HS-5 (cell line): ENCODE measurements at regions not wholly inside any gene's neighbourhood (a gene's known extent, or its start where the extent isn't known, plus 50 kb on each side); places are given as distances from the start of the nearest gene placed in this dataset.
"Not testable (repeated sequence)": the region's sequence is repeated elsewhere in the genome, so short reads cannot be mapped to it uniquely, and the experiment has no call there.

Experiments used
- DNase-seq: peaks from one replicate; pipeline ENCODE4 v3.0.0-alpha.2; 2012; ENCODE audit warnings: low read depth

DNA sequence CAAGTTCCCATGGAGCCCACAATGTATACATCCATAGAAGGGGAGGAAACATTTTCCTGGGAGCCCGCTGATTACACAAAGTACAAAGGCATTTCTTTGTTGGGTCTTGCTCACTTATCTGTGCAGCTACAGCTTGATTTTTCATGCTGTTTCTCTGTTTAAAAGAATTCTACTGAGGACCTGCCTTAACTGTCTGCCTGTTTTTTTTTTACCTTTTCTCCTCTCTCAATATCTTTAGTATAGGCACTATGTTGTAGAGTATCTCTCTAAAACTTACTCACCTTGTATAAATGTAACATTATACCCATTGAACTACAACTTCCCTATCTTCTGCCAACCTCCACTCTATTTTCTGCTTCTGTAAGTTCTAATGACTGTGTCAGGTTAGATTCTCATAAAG, 494.6 kb upstream of the EPHA5 start:
- DNase-seq = no peak

DNA sequence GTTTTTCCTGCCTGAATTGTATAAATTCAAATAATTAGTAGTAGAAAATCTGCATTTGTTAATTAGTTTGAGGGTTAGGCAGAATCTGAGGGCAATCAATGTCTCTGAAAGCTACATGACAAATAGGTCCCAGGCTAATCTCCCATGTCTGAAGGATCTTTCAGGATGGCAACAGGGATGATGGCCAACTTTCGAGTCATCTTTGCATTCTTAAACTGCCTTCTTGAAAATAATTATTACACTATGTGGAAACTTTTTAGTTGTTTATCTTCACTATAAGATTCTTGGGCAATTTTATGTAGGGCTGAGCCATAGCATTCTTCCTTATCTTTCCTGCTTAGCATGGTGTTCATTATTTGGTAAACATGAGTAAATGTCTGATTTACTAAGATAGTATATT, 490.3 kb upstream of the EPHA5 start:
- DNase-seq = peak; percentile 16

DNA sequence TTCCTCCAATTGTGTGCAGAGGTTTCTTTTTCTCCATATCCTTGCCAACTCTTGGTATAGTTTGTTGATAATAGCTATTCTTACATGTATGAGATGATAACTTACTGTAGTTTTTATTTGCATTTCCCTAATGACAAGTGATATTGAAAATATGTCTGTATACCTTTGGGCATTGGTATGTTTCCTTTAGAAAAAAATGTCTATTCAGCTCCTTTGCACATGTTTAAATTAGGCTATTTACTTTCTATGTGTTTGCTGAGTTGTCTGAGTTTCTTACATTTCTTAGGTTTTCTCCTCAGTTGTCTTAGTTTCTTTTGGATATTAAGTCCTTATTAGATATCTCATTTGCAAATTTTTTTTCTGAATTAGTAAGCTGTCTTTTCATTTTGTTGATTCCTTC, 487.3 kb upstream of the EPHA5 start:
- no peak for DNase-seq

DNA sequence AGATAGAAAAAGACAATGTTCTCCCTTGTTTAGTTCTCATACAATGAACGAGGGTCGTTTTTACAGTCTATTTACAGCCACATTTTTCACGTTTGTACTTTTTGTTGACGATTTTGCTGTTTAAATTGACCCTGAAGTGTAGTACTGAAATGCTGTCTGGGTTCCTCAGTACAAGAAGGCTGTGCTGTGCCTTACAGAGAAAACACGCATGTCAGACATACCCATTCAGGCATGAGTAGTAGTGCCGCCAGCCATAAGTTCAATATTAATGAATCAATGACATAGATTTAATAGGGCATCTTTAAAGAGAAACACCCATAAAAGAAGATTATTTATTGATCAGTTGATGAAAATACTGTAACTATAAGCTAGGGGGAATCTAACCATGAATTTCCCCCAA, 459.8 kb upstream of the EPHA5 start:
- DNase-seq = no peak

DNA sequence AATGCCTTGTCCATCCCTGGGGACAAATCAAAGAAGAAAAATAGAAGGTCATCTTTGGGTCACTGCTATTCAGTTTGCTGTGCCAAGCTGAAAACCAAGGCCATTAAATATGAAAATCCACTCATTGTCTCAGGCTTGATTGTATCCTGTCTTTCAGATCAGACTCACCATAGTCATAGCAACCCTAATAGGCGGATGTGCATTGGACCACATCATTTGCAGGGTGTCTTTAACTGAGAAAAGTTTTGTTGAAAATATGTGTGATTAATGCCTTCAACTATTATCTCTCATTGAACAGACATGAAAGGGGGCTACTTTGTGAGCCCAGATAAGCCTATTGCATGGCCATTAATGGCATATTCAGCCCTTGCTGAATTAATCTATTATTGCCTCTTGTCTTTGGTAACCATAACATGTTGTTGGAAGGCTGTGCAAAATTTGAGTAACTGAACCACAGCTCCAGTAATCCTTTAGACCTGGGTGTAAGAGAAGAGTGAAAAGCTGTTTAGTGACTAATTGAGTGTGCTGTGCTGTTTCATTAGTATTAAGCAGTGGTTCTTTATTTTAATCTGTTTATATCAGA, 453.6 kb upstream of the EPHA5 start:
- DNase-seq = no peak

DNA sequence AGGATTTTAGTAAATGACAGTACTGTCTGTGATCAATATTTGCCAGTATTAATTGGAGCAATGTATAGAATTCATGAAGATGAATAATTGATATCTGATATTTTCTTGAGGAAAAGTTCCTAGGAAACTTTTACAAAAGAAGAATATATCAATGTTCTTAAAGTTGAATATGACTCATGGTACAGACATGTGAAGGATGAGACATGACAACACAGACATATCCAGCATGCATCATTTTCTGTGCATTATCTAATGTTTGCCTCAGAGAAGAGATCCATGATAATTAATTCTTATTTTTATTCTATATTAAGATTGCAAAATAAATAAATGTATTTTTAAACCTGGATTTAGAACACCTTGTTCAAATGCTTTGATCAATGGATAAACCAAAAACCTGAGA, 452.9 kb upstream of the EPHA5 start:
- peak; percentile 19 for DNase-seq

DNA sequence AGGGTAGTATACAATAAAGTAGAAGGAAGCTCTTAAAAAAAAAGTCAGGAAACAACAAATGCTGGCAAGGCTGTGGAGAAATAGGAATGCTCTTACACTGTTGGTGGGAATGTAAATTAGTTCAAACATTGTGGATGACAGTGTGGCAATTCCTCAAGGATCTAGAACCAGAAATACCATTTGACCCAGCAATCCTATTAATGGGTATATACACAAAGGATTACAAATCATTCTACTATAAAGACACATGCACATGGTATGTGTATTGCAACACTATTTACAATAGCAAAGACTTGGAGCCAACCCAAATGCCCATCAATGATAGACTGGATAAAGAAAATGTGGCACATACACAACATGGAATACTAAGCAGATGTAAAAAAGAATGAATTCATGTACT, 444.9 kb upstream of the EPHA5 start:
- DNase-seq = not testable (repeated sequence)

DNA sequence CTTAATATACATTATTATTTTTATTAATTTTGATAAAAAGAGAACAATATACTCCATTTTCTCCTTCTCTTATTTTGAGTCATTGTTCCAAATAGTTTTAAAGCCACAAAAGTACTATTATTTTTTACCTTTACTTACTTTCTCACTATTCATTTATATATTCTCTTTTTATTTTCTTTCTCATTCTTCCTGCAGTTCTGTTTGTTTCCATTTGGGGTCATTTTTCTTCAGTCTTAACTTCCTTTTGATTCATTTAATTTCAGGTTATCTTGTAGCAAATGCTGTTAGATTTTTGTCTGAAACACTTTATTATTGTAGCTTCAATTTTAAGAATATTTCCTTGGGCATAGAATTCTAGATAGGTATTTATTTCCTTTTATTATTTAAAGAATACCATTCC, 438.6 kb upstream of the EPHA5 start:
- no peak for DNase-seq

DNA sequence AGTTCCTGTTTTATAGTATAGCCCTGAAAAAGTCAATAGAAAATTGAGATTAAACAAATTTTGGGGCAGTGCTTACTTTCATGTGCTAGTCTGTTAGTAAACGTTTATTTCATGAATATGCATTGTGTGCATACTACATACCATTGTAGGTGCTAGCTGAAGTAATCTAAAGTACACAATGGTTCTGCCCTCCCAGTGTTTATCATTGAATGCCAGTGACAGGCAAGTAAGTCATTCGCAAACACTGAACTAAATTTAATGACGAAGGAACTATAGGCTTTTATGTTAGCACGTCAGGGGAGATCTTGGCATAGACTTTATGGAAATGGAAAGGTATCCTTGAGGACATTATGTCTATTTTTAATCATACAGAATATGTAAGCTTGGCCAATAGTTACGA, 426.9 kb upstream of the EPHA5 start:
- DNase-seq = no peak

DNA sequence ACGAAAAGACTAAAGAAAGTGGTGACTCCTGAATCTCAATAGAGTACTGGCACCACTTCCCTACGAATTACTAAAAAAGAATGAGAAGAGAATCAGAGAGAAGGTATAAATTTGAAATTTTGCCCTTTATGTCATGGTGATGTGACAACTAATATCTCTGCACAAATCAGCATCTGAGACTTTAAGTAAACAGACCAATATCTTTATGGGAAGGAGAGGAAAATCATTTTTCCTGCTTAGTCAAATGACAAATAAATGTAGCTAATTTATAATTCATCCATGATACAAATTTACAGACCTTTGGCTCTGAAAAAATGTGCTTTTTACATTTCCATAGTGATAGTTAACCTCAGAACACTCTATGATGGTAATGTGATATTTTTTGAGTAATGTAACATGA, 424.8 kb upstream of the EPHA5 start:
- DNase-seq = no peak

DNA sequence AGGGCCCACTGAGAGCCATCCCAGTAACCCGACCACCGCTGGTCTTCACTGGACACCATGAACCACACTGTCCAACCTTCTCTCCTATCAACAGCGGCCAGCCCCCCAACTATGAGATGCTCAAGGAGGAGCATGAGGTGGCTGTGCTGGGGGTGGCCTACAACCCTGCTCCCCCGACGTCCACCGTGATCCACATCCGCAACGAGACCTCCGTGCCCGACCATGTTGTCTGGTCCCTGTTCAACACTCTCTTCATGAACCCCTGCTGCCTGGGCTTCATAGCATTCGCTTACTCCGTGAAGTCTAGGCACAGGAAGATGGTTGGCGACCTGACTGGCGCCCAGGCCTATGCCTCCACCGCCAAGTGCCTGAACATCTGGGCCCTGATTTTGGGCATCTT, 423.8 kb upstream of the EPHA5 start:
- no peak for DNase-seq

DNA sequence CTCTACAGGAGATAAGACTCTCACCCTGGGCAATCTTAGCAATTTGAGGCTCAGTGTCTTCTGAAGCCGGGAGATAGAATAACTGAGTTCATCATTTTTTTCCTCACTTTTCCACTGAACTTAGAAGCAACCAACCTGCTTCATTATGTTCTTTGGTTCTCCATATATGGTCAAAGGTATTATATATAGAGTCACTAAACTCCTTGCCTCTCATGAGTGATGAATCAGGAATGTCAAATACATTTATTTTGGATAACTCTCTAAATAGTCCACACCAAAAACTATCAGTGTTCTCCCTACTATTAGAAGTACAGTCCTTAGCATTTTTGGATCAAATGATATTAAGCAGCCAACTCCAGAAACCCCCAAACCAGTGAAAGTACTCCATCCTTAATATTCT, 421.5 kb upstream of the EPHA5 start:
- DNase-seq = no peak

DNA sequence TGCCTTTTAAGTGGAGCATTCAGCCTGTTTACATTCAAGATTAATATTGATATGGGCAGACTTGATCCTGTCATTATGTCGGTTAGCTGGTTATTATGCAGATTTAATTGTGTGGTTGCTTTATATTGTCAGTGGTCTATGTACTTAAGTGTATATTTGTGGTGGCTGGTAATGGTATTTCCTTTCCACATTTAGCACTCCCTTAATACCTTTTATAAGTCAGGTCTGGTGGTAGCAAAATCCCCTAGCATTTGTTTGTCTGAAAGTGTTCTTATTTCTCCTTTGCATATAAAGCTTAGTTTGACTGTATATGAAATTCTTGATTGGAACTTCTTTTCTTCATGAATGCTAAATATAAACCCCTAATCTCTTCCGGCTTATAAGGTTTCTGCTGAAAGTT, 403.7 kb upstream of the EPHA5 start:
- no peak for DNase-seq

DNA sequence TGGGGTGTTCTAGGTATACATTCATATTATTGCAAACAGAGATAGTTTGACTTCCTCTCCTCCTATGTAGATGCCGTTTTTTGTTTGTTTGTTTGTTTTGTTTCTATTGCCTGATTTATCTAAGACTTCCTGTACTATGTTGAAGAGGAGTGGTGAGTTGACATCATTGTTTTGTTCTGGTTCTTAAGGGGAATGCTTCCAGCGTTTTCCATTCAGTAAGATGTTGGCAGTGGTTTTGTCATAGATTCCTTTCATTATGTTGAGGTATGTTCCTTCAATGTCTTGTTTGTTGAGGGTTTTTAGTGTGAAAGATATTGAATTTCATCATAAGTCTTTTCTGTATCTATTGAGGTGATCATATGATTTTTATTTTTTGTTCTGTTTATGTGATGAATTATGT, 401.6 kb upstream of the EPHA5 start:
- DNase-seq = no peak

DNA sequence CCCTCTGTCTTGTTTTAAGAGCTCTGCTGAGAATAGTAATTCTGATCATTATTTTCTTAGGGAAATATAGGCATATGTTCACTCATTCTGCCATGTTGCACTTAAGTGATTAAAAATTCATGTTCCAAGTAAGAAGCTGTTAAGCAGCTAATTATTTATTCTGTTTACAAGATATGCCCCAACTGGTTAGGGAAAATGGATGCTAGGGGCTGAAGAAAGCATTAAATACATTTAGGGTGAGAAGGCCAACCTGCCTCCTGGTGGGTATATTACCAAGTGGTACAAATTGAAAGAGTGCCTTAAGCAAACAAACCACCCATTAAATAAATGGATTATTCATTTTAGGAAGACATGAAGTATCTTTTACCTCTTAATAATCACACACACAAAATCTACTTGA, 392.6 kb upstream of the EPHA5 start:
- DNase-seq = no peak

DNA sequence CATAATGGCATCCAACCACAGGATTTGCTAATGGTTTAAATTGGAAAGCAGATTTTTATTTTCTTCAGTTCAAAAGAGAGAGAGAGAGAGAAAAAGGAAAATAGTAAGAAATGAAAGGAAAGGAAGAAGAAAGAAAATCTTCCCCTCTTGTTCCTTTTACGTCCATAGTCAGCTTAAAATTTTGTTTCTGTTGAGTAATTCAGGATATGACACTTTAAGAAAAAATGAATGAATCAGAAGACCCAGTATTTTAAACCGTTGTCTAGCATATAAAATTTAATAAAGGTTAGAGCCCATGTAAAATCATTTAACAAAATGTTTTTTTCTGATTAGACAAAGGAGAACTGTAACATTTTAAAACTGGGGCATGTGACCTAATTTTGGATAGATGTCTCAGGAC, 391.8 kb upstream of the EPHA5 start:
- DNase-seq = peak; percentile 32

DNA sequence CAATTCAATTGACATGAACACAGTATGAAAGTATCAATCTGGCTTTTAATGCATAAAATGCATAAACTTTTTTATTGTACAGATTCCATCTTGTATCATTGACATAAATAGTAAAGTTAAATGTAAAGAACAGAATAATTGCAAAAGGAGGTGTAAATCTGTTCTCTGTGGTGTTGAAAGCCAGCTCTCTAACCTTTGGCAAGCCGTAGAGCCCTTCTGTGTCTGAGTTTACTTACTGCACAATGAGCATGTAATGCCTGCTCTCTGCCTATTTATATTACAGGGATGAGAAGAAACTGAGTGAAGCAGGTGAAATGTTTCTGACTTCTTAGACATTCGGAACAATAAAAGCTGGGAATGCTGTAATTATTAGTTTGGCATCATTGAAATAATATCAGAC, 389.3 kb upstream of the EPHA5 start:
- no peak for DNase-seq

DNA sequence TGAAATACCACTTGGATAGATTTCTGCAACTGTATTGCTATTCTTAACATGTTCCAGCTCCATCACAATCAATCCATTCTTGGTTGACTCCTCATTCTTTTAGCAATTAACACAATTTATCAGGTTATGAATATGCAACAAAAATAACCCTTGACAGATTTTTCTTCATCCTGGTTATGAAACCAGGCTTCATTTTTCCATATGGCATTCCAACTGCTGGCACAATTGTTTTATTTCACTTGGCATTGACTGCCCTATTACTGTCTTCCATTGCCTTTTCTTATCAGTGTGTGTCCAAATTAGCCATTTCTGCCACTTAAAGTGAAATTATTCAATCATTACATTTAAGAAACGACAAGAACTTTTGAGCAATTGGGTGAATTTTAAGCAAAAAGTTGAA, 388.8 kb upstream of the EPHA5 start:
- no peak for DNase-seq

DNA sequence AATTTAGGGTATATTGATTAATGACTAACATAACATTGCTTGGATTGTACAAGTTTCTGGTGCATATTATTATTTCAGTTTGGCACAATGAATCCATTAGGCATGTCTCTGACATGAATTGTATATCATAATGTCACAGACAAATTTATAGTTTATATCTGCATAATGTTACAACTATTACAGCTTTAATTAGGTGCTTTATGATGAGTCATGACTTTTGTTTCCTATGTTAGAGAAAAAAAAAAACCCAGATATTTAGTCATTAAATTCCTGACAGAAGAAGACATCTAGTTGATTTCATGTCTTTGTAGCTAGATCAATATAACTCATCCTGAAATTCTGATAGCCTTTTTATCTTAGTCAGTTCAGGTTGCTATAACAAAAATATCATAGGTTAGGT, 385.7 kb upstream of the EPHA5 start:
- DNase-seq = no peak

DNA sequence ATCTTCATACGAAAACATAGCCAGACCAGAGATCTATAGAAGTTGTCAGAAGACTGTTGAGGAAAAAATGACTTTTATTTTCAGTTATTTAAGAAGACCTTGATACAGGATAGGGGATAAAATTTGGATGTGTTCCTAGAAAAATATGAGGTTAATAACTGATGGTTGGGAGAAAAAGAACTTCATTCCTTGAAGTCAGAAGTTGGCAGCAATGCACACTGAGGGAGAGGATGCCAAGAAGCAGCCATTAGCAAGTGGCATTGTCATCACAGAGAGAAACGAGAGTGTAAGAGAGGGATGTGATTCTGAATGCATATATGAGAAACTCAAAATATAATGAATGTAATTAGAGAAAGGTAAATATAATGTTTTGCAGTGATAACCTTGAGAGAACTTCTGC, 382.1 kb upstream of the EPHA5 start:
- no peak for DNase-seq

DNA sequence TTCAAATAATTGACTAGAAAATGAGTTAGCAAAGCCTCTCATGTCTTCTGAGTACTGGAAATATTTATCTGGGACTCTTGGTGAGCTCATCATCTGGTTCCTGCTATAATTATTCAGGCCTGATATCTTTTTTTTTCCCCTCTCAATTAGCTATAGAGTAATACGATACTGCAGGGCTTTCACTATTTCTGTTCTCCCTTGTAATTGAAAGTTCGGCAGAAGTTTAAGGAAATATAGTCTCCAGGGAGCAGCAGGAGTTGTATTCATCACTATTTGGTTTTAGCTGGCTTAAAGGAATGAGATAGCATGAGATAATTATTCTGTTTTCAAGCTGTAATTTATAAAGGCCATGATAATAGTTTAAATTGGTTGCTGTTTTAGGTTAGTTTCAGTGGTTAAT, 378.6 kb upstream of the EPHA5 start:
- no peak for DNase-seq

DNA sequence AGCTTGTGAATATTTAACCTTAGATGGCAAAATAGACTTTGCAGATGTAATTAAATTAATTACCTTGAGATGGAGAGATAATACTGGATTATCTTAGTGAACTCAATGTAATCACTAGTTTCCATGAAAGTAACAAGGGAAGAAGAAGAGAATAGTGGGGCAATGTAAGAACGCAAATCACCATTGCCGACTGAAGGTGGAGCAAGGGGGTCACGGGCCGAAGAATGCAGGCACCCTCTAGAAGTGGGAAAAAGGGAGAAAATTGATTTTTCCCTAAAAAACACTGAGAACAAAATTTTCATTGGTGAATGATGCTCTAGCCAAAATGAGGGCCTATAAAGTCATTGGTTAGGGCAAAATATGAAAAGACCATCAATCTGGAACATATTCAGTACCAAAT, 375.6 kb upstream of the EPHA5 start:
- DNase-seq = no peak

DNA sequence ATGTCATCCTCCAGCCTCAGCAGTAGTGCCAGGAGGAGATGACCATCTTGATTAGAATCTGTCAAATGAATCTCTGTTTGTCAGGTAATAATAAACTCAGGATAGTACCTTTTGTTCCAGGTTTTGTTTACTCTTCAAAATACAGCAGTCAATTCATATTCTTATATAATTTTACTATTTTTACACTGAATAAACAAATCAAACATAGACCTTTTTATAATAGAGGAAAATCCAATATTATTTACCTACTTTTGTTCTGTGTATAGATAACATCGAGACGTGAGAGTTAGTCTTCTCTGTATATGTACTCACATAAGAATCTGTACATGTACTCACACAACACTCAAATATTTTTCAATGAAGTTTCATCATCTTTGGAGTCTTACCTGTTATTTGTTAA, 365.4 kb upstream of the EPHA5 start:
- no peak for DNase-seq

DNA sequence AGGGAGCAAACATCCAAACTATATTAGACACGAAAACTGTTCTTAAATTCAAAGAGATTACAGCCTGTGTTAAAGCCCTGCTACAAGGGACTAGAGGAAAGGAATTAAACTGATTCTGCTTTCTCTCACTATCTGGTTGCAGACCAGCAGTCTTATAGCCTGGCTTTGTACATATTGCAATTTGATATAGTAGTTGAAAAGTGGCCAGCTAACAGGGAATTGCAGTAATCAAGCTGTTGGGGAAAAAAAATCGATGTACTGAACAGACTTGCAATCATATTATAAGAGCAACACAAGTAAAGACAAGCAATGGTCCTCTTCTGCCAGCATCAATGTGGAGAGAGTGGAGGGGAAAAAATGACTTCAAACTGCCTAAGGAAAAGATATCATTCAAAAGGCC, 364.4 kb upstream of the EPHA5 start:
- no peak for DNase-seq

DNA sequence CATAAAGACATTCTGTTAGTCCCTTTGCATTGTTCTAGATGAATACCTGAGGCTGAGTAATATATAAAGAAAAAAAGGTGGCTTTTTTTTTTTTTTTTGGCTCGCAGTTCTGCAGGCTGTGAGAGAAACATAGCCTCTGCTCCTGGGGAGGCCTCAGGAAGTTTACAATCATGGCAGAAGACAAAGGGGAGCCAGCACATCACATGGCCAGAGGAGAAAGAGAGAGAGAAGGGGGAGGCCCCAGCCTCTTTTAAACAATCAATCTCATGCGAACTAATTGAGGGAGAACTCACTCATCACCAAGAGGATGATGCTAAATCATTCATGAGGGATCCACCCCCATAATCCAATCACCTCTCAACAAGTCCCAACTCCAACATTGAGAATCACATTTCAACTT, 364.0 kb upstream of the EPHA5 start:
- DNase-seq = no peak
